Skin of body (tissue), 1 donor: ENCODE measurements at regions not wholly inside any gene's neighbourhood (a gene's known extent, or its start where the extent isn't known, plus 50 kb on each side); places are given as distances from the start of the nearest gene placed in this dataset.
A peak's percentile ranks its signal among the peaks of the same experiment; 100 is the strongest.

Source experiments
- DNase-seq: peaks from one replicate; lab custom pipeline; 2025; lab: John Stamatoyannopoulos, UW

DNA sequence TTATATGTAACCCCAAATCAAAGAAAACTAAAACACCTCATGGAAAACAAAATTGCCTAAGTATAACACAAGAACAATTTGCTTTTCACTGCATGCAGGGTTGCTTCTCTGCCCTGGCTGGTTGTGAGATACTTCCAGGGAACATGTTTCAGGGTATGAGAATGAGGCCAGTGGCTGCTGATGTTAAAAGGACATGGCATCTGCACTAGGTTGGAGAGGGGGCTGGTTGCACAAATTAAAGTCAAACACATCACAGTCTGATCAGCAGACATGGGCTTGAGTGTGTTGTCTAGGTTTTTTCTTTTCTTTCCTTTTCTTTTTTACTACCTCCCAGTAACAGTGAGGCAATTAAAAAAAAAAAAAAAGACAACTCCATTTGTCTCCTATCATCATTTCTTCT lies 374.9 kb downstream of the MCTP2 start:
- no peak for DNase-seq

DNA sequence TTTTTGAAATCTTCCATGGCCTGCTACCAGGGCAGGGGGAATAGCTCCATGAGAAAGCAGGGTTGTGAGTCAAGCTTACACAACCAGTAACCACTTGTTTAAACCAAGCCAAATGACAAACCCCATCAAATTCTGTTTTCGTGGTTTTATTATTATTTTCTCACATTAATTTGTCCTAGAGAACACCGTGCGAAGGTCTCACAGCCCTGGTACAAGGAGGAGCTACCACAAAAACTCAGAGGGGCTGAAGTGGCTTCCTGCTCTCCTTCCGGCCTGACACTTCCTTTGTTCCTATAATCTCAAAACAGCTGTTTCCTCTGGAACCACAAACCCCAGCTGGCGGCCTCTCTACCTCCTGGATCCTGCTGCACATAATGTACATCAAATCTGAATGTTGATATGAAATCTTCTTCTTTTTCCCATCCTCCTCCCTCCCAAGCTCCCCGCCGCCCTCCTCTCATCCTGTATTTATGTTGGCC lies 375.9 kb downstream of the MCTP2 start:
- no peak for DNase-seq

DNA sequence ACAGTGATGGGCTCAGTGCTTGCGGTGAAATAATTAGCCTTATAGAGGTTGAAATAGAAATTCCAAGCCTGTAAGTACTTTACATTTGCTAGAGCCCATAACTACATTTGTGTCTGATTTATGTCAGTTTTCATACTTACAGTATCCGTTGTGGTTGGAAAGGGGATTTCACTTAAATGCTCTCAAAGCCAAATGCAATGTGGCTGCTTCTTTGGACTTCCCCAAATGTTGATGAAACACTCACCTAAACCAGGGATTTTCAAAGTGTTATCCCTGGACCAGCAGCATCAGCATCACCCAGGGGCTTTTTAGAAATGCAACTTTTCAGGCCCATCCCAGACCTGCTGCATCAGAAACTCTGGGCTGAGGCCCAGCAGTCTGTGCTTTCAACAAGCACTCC lies 378.7 kb downstream of the MCTP2 start:
- DNase-seq = no peak

DNA sequence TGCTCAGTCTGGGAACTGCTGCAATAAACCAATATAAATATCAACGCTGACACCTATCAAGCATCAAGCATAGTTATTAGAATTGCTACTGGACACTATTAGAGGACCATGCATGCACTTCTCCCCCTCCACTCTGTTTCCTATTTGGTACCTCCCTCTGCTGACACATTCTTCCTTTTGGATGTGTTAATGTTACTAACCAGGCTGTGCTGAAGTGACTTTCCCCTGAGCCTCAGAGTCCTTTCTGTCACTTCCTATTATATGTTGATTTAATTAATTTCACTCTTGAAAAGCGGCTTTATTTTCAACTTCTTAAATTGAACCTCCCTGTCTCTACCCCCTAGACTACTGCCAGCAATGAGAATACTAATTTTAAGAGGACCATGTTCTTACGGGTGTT lies 379.1 kb downstream of the MCTP2 start:
- no peak for DNase-seq

DNA sequence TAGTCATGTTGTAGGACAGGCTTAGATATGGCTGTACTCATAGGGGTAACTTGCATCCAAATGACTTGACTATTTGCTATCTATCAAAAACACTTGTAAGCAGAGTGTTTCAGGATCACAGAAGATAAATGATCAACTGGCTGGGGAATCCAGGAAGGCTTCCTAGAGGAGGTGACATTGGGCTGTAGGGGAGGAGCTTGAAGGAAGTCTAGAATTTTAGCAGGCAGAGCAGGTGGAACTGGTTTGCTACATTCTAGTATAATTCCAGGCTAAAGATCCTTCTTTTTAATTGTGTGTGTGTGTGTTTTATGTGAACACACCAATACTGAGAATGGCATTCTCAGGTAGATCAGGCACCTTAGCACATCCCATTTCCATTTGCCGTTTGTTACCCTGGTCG lies 380.3 kb downstream of the MCTP2 start:
- DNase-seq = no peak

DNA sequence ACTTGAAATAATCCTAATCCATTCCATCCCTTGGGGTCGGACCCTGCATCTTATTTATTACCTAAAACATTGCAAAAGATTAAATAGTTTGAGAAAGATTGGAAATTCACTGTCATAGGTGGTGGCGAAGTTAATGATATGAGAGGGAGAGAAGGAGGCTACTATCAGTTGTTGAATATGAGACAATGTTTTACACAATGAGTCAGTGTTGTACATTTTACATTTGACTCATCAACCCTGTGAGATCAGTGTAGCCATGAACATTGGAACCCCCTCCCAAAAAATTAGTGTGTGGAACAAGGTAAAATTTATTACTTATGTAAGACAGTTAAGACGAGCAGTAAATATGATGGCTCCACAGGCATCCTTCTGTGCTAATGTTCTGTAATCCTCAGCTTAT lies 384.3 kb downstream of the MCTP2 start:
- DNase-seq = no peak

DNA sequence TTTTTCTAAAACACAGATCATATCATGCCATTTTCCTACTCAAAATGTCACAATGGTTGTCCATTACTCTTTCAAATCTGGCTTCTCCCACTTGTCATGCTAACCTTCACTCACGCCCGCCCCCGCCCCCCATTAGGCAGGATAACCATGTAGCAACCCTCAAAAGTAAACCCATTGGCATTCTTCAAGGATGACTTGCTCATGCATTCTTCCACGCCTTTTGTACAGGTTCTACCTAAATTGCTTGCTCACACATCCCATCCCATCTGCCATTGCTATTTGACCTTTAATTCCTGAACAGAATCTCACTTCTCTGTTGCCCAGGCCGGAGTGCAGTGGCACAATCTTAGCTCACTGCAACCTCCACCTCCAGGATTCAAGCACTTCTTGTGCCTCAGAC lies 389.3 kb downstream of the MCTP2 start:
- no peak for DNase-seq

DNA sequence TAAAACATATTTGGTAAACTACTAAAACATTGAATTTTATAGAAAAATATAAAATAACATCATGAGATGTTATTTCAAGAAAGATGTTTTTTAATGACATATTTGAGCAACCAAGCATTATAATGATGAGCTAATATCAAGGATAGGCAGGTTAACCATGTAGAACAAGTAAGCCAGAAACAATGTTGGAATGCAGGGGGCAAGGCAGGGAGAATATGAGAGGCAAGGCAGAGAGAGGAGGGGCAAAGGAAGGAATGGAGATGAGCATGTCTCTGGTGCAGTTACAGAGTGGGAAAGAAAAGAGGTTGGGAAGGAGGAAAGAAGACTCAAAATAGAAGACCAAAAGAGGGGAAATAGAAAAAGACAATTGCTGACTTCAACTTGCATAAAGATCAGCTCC lies 390.4 kb downstream of the MCTP2 start:
- DNase-seq = no peak

DNA sequence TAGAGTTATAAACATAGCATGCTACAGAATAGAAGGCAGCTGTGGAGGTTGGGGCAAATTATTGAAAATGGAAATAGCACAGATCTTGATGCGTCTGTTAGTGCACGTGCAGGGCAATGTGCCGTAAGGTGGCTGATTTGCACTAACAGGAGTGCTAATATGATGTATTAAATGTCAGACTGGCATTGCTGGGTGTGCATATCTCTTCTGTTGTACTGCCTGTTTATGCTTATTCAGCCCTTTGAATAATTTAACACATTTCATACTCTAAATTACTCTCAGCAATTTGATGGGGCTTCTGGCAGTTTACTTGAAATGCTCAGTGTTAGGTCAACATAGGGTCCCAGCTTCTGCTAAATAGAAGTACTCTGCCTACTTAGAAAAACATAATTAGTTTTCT lies 395.6 kb downstream of the MCTP2 start:
- no peak for DNase-seq

DNA sequence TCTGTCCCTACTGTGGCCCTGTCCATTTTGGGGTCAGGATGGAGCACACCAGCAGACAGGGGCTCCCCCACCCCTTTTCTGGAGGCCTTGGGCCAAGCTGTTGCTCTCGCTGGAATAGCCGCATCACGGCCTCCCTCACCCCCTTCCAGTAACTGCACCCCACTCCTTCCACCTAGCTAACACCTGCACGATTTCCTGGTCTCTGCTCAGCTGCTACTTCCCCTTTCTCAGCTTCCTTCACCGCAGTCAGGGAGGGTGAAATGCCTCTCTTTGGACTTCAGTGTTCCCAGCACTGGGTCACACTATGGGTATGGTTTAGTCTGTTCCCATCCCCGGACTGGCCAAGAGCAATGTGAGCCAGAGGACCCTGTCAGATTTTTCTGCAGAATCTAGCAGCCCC lies 400.2 kb downstream of the MCTP2 start:
- DNase-seq = no peak

DNA sequence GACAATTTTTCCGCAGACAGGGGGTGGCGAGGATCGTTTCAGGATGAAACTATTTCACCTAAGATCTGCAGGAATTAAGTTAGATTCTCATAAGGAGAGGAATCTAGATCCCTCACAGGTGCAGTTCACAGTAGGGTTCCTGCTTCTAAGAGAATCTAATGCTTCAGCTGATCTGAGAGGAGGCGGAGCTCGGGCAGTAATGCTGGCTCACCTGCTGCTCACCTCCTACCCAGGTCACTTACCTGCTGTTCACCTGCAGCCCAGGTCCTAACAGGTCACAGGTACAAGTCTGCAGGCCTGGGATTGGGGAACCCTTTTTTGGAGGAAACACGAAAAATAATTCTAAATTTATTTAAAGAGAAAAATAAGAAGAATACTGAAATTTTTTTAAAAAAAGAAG lies 406.8 kb downstream of the MCTP2 start:
- DNase-seq = no peak

DNA sequence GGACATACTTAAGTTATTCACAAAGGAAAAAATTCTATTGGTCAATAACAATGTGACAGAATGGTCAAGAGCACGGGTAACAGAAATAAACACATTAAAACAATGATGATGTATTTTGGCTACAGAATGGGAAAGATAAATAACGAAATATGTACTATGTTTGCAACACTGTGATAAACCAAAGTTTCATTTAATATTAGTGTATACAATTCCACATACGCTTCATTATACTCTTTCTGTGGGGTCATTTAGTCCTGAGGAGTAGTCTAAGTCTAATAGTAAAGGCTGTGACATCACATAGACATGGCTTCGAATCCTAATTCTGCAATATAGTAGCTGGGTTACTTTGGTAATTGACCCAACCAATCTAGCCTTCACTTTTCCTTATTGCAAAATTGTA lies 408.3 kb downstream of the MCTP2 start:
- DNase-seq = no peak

DNA sequence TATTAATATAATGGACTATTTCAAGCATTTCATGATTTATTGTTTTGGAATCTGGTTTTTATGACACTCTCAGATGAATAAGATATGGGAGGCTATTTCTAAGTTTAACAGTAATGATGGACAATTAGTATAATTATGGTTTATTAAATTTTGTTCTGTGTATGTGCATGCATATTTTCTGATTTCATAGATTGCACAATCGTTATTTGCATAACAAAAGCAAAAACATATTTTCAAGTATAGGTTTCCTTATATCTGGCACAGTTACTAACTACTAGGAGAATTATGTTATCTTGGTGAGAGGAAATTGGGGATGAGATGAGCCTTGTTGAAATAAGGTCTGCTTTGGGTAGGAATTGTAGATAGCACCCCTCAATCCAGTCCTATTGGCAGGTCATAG lies 413.1 kb downstream of the MCTP2 start:
- no peak for DNase-seq

DNA sequence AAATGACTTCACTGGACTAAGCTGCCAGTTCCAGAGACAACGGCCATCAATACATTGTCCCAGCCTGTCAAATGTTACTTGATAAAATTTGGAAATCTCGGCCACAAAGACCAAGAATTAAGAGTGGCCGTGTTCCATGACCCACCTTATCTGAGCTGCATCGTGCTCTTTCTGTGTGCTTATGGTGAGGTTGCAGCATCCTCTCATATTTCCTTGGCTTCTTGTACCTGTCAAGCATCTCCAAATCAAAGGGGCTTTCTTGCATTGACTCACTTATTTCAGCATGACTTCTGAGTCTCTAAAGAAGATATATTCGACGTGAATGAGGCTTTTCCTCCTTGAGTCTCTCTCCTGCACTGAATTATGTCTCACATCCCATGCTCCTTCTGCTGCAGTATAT lies 421.7 kb downstream of the MCTP2 start:
- no peak for DNase-seq

DNA sequence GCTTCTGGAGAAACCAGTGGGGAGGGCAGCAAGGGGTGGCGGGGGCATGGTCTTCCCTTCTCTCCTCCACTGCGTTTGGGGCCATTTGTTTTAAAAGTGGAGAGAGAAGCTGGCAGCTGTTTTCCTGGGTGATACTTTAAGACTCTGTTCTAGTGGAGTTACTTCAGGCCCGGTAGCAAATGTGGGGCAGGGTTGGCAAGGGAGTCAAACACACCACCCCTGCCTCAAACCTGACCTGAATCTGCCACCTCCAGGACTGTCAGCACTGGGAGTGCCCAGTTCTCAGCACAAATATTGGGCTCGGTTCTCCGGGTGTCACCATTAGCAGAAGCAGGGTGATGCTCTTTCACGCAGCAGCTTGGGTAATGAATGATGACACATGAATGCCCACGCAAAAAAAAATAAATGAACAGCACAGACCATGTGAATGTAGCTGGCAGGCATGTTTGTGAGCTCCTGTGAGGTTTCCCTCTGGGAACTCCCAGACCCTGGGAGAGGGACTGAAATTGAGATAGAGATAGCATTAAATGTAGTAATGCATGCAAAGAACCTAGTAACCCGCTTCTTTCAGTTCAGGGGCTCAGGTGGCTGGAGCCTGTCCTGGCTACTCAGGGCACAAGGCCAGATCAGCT lies 424.0 kb downstream of the MCTP2 start:
- DNase-seq = no peak

DNA sequence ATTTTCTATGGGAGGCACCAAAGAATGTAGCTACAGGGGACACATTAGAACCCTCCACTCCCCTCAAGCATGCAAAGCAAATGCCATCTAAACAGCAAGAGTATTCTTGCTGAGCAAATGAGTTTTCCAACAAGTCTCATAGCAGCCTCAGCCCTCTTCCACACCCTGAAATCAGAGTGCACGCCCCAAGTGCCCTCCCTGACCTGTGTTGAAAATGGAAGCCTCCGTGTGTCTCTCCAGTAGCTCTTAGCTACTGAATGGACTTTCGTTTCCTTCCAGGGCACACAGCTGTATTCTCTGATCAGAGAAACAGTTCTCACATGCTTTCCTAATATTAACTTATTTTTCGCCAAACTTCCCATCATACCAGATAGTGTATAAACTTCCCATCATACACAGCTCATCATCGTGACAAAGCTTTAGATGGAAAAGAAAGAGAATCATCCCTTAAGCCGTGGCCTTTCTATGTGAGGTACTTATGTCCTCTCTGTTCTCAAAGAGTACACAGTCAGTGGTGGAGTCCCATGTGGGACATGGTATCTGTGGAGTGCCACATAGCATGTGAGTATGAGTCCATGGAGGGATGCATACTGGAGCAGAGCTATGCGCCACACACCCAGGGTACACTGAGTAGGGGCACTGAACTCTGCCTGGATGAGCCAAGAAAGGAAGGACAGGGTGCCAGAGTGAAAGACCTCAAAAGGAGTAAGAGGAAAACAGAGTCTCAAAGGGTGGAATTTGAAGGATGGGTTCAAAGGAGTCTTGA lies 434.5 kb downstream of the MCTP2 start:
- DNase-seq = no peak

DNA sequence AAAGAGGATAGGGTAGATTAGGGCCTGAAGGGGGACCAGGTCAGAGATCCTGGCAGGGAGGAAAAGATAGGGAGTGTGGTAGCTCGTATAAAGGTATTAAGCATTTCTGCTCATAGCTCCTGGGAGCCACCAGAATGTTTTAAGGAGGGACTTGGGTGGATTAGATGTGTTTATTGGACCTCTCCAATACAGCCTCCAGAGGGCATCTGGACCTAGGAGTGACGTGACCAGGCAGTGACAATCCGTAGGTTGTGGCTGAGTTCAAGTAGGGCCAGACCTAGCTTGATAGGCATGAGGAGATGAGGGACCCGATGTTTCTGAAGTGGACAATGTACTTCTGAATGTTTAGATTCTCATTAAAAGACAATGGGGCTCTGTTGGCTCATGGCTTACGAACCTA lies 435.2 kb downstream of the MCTP2 start:
- no peak for DNase-seq

DNA sequence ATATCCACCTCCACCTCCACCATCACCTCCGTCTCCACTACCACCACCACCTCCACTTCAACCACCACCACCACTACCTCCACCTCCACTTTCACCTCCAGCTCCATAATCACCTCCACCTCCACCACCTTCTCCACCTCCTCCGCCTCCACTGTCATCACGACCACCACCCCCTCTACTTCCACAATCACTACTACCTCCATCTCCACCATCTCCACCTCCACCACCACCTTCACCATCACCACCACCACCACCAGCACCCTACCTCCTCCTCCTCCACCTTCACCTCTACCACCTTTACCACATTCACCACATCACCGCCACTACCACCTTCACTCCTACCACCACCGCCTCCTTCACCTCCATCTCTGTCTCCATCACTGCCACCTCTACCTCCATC lies 435.7 kb downstream of the MCTP2 start:
- no peak for DNase-seq

DNA sequence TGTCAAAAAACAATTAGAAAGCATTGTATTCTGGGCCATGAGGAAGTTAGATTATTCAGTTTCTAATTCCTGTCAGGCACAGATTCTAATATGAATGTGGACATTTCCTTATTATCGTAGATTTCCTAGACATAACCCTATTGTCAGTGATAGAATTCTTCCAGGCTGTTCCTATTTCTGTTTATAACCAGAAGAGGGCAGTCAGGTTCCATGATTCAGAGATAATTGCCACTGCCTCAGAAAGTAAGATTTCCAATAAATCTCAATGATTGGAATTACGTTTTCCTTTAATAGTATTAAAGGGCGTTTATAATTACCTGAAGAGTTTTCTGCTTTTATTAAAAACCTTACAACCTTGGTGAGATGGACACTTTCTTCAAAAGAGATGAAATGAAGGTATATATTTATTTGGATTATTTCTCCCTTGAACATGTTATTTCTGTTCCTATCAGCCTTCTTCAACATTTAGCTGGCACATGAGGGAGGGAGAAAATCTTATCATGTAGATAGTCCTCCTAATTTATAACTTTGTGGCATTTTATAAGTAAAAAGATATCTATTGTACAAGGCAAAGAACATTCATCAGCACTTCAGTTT lies 439.2 kb downstream of the MCTP2 start:
- DNase-seq = peak; percentile 54

DNA sequence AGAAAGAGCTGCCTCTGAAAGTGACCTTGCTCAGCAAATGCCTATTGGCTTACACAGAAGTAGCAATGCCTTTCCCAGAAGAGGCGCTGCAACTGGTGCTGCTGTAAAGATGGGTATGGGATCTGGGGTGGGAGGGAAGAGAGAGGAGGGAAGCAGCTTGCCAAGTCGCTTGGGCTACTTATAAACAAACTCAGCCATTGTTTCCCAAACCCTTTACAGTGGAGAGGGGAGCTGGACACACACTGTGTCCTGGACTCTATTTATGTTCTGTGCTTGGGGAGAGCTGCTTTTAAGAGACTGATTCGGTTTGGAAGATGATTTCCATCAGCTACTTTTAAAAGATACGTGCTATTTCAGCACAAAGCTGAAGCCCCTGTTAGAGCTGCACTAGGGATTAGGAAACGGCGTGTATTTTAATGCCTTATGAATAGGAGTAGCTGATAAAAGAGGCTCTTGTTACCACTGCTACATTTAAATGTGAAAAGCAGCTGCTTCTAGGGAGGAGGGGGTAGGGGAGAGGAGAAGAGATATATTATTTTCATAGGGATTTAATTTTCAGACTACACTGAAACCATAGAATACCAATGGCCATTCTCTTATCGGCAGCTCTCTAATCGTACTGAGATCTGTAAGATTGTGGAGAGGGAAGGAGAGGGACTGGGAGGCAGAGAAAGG lies 440.6 kb downstream of the MCTP2 start:
- DNase-seq = no peak

DNA sequence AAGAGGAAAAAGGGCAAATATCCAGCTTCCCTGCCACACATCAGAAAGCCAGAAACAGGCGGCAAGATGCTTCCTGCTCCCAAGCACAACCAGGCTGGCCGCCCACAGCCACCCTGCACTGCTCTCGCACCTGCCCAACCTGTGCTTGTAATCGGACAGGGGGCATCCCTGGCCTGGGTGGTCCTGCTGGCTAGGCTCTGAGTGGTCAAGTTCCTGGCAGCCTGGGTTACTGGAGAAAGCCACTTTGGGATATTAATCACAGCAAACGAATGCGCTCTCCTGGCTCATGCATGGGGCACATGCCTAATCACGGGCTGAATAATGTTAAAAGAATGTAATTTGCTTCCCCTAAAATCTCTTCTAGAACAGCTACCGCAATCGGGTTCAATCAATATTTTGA lies 442.4 kb downstream of the MCTP2 start:
- no peak for DNase-seq

DNA sequence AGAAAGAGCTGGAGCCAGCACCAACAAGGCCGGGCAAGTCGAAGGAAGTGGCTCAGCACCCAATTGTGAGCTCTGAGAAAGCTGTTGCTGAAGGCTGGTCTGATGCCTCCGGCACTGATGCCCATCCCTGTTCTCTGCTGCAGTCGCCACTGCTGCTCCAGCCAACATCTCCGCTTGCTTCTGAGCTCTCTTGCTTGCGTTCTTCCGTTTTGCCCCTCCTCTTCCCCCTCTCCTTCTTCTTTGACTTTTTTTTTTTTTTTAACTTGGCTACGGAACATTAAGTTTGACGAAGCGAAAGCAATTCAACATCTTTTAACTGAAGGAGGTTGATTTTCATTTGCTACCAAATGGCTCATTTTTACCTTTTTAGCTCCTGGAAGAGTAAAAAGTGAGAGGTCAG lies 442.9 kb downstream of the MCTP2 start:
- no peak for DNase-seq
